ENCODE measurements at regions not wholly inside any gene's neighbourhood (a gene's known extent, or its start where the extent isn't known, plus 50 kb on each side); places are given as distances from the start of the nearest gene placed in this dataset.
"Not testable (repeated sequence)": the region's sequence is repeated elsewhere in the genome, so short reads cannot be mapped to it uniquely, and the experiment has no call there.

GRCh38 chr9:85843949-85844348, 97.0 kb upstream of the NAA35 start:
- H3K4me1 ChIP-seq (ENCODE audit: insufficient read depth, low read length, poor library complexity, severe bottlenecking); H3K4me3 ChIP-seq (ENCODE audit: low read depth, low read length, poor library complexity, severe bottlenecking); H3K27ac ChIP-seq (ENCODE audit: low read depth, low read length, poor library complexity, severe bottlenecking); H3K9me2 ChIP-seq (ENCODE audit: insufficient read depth, low read length); BruUV-seq (replicated peaks); H4K20me1 ChIP-seq (ENCODE audit: insufficient read depth, low read length); CTCF ChIA-PET (ENCODE audit: unreplicated experiment); POLR2A ChIA-PET; DNase-seq (ENCODE audit: low spot score); H3K4me2 ChIP-seq (ENCODE audit: low read length); H3K36me3 ChIP-seq (ENCODE audit: insufficient read depth, low read length); H3K79me2 ChIP-seq (ENCODE audit: insufficient read depth, low read depth, low read length); intact Hi-C loops (cut with micrococcal nuclease; ENCODE audit: unreplicated experiment); H3K9me3 ChIP-seq (ENCODE audit: low read length); H2AFZ ChIP-seq (ENCODE audit: low read length): not testable (repeated sequence)

- H4K20me1 ChIP-seq (ENCODE audit: insufficient read depth, low read length); BruUV-seq (replicated peaks); intact Hi-C loops (cut with micrococcal nuclease; ENCODE audit: unreplicated experiment): not testable (repeated sequence)
These were observed 93.2 kb upstream of the NAA35 start for GRCh38 chr9:85847782-85848181.

DNA sequence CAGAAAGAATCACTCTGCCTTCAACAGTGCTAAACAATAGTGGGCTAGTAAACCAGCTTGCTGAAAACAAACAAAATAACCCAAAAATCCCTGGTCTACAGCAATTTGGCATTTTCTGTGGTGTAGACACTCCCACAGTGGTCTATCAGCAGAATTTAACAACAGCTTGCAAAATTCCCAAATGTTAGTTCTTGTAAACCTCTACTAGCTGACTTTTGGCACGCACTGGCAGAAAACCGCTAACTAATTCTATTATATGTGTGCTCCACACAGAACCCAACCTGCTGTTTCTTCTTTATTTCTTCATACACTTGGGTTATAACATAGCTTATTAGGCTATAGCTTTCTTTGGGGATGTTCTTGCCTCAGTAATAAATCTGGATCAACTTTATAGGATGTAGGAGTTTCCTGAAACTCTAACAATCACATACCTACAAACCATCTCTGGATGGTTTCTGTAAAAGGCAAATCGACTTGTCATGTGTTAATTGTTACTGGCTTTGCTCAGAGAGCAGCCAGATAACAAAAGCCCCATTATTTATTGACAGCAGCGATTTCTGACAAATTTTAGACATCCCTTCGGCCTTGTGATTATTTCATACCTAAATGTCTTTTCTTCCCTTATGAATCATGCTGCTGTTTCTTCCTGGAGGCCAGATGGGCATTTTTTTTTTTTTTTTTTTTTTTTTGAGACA, 82.7 kb upstream of the NAA35 start:
- no peak overlapping the region for H2AFZ ChIP-seq (ENCODE audit: low read length)
- ChIA-PET CTCF (ENCODE audit: unreplicated experiment) (no interaction called here), POLR2A (no interaction called here)
- H3K27ac ChIP-seq (ENCODE audit: low read depth, low read length, poor library complexity, severe bottlenecking), result no peak overlapping the region
- no peaks in the 10 kb centered on the region for H3K9me3 ChIP-seq (ENCODE audit: low read length)
- TF ChIP-seq, protein P1, sequence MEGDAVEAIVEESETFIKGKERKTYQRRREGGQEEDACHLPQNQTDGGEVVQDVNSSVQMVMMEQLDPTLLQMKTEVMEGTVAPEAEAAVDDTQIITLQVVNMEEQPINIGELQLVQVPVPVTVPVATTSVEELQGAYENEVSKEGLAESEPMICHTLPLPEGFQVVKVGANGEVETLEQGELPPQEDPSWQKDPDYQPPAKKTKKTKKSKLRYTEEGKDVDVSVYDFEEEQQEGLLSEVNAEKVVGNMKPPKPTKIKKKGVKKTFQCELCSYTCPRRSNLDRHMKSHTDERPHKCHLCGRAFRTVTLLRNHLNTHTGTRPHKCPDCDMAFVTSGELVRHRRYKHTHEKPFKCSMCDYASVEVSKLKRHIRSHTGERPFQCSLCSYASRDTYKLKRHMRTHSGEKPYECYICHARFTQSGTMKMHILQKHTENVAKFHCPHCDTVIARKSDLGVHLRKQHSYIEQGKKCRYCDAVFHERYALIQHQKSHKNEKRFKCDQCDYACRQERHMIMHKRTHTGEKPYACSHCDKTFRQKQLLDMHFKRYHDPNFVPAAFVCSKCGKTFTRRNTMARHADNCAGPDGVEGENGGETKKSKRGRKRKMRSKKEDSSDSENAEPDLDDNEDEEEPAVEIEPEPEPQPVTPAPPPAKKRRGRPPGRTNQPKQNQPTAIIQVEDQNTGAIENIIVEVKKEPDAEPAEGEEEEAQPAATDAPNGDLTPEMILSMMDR (conservative IDR thresholded peaks at IDR 0.05; ENCODE audit: low read length), result no peak
- no peak for TF ChIP-seq EZH2phosphoT487 (IDR thresholded peaks at IDR 0.05; ENCODE audit: borderline replicate concordance, low read depth, low read length)
- H4K20me1 ChIP-seq (ENCODE audit: insufficient read depth, low read length), result no peaks in the 10 kb centered on the region; the same call in 1 of the 2 replicates
- intact Hi-C loops (cut with micrococcal nuclease; ENCODE audit: unreplicated experiment), result no loop called here
- no peaks in the 10 kb centered on the region for H3K4me1 ChIP-seq (ENCODE audit: insufficient read depth, low read length, poor library complexity, severe bottlenecking)
- H3K9me2 ChIP-seq (ENCODE audit: insufficient read depth, low read length), result no peaks in the 10 kb centered on the region
- H3K4me3 ChIP-seq (ENCODE audit: low read depth, low read length, poor library complexity, severe bottlenecking), result no peak overlapping the region
- BruUV-seq (replicated peaks), result no TSS peak
- H3K36me3 ChIP-seq (ENCODE audit: insufficient read depth, low read length), result no peaks in the 10 kb centered on the region
- H3K79me2 ChIP-seq (ENCODE audit: insufficient read depth, low read depth, low read length), result no peaks in the 10 kb centered on the region
- no peak for DNase-seq (ENCODE audit: low spot score)
- no peak overlapping the region for H3K4me2 ChIP-seq (ENCODE audit: low read length)

More at GRCh38 chr9:85847782-85848181, 93.2 kb upstream of the NAA35 start:
- POLR2A ChIA-PET; CTCF ChIA-PET (ENCODE audit: unreplicated experiment); H3K27ac ChIP-seq (ENCODE audit: low read depth, low read length, poor library complexity, severe bottlenecking); H3K36me3 ChIP-seq (ENCODE audit: insufficient read depth, low read length); H3K9me2 ChIP-seq (ENCODE audit: insufficient read depth, low read length); H3K4me3 ChIP-seq (ENCODE audit: low read depth, low read length, poor library complexity, severe bottlenecking); DNase-seq (ENCODE audit: low spot score); H3K4me2 ChIP-seq (ENCODE audit: low read length); H3K4me1 ChIP-seq (ENCODE audit: insufficient read depth, low read length, poor library complexity, severe bottlenecking); H2AFZ ChIP-seq (ENCODE audit: low read length); H3K79me2 ChIP-seq (ENCODE audit: insufficient read depth, low read depth, low read length); H3K9me3 ChIP-seq (ENCODE audit: low read length): not testable (repeated sequence)

- Histone ChIP-seq H3K4me2 (ENCODE audit: low read length) (no peak overlapping the region), H4K20me1 (ENCODE audit: insufficient read depth, low read length) (no peaks in the 10 kb centered on the region; the same call in 1 of the 2 replicates), H3K9me2 (ENCODE audit: insufficient read depth, low read length) (no peaks in the 10 kb centered on the region), H3K4me3 (ENCODE audit: low read depth, low read length, poor library complexity, severe bottlenecking) (no peak overlapping the region), H2AFZ (ENCODE audit: low read length) (no peak overlapping the region), H3K27ac (ENCODE audit: low read depth, low read length, poor library complexity, severe bottlenecking) (no peak overlapping the region), H3K79me2 (ENCODE audit: insufficient read depth, low read depth, low read length) (no peaks in the 10 kb centered on the region), H3K36me3 (ENCODE audit: insufficient read depth, low read length) (no peaks in the 10 kb centered on the region), H3K9me3 (ENCODE audit: low read length) (no peaks in the 10 kb centered on the region), H3K4me1 (ENCODE audit: insufficient read depth, low read length, poor library complexity, severe bottlenecking) (no peaks in the 10 kb centered on the region)
- intact Hi-C loops (cut with micrococcal nuclease; ENCODE audit: unreplicated experiment), result no loop called here
- TF ChIP-seq EZH2phosphoT487 (IDR thresholded peaks at IDR 0.05; ENCODE audit: borderline replicate concordance, low read depth, low read length), result no peak
- ChIA-PET CTCF (ENCODE audit: unreplicated experiment) (no interaction called here), POLR2A (no interaction called here)
- no TSS peak for BruUV-seq (replicated peaks)
- DNase-seq (ENCODE audit: low spot score), result no peak
These were observed 81.2 kb upstream of the NAA35 start for GRCh38 chr9:85859765-85860164.

GRCh38 chr9:85861882-85862281, 79.1 kb upstream of the NAA35 start:
- H3K4me1 ChIP-seq (ENCODE audit: insufficient read depth, low read length, poor library complexity, severe bottlenecking); H3K27ac ChIP-seq (ENCODE audit: low read depth, low read length, poor library complexity, severe bottlenecking); H2AFZ ChIP-seq (ENCODE audit: low read length); BruUV-seq (replicated peaks); H3K9me2 ChIP-seq (ENCODE audit: insufficient read depth, low read length); H4K20me1 ChIP-seq (ENCODE audit: insufficient read depth, low read length); POLR2A ChIA-PET; H3K36me3 ChIP-seq (ENCODE audit: insufficient read depth, low read length); DNase-seq (ENCODE audit: low spot score); H3K9me3 ChIP-seq (ENCODE audit: low read length); H3K79me2 ChIP-seq (ENCODE audit: insufficient read depth, low read depth, low read length); intact Hi-C loops (cut with micrococcal nuclease; ENCODE audit: unreplicated experiment); CTCF ChIA-PET (ENCODE audit: unreplicated experiment); H3K4me3 ChIP-seq (ENCODE audit: low read depth, low read length, poor library complexity, severe bottlenecking); H3K4me2 ChIP-seq (ENCODE audit: low read length): not testable (repeated sequence)

Measured in OCI-LY7 (cell line).